Fibroblast of villous mesenchyme (primary cell): ENCODE measurements at regions not wholly inside any gene's neighbourhood (a gene's known extent, or its start where the extent isn't known, plus 50 kb on each side); places are given as distances from the start of the nearest gene placed in this dataset.
A peak's percentile ranks its signal among the peaks of the same experiment; 100 is the strongest.
"Not testable (repeated sequence)": the region's sequence is repeated elsewhere in the genome, so short reads cannot be mapped to it uniquely, and the experiment has no call there.

ENCODE experiments used
- DNase-seq: peaks from one replicate; pipeline ENCODE4 v3.0.0-alpha.2; 2010; ENCODE audit warnings: low read depth
- H3K4me3 ChIP-seq: 2 replicates; pipeline ENCODE4 v1.5.1; 2011; ENCODE audit warnings: low read depth, mild to moderate bottlenecking, low read length
- CTCF ChIP-seq: IDR thresholded peaks from 2 replicates; pipeline ENCODE4 v1.5.1; 2012; ENCODE audit warnings: low read depth, mild to moderate bottlenecking, low read length; ENCODE audit not compliant: insufficient read depth

GRCh38 chr20:22962567-22963439, 72.3 kb upstream of the SSTR4 start:
- H3K4me3 ChIP-seq, result no peak overlapping the region
- DNase-seq, result no peak
- no peak for TF ChIP-seq CTCF

GRCh38 chr20:22963581-22963980, 71.5 kb upstream of the SSTR4 start:
- DNase-seq, result no peak
- H3K4me3 ChIP-seq, result no peak overlapping the region
- no peak for TF ChIP-seq CTCF

GRCh38 chr20:22966787-22967464, 68.2 kb upstream of the SSTR4 start:
- TF ChIP-seq CTCF, result no peak
- no peak for DNase-seq
- no peak overlapping the region for H3K4me3 ChIP-seq

GRCh38 chr20:22967706-22968105, 67.4 kb upstream of the SSTR4 start:
- H3K4me3 ChIP-seq, DNase-seq: not testable (repeated sequence)

GRCh38 chr20:22969031-22969430, 66.1 kb upstream of the SSTR4 start:
- not testable (repeated sequence) for H3K4me3 ChIP-seq, DNase-seq

GRCh38 chr20:22971077-22971476, 64.0 kb upstream of the SSTR4 start:
- H3K4me3 ChIP-seq, DNase-seq: not testable (repeated sequence)

GRCh38 chr20:22974354-22974753, 60.8 kb upstream of the SSTR4 start:
- peak; percentile 50 for DNase-seq
- H3K4me3 ChIP-seq, result no peak overlapping the region
- TF ChIP-seq CTCF, result peak; percentile 70

- no peak for DNase-seq
- TF ChIP-seq CTCF, result no peak
- H3K4me3 ChIP-seq, result no peak overlapping the region
These were observed 57.9 kb upstream of the SSTR4 start for GRCh38 chr20:22977047-22977785.
